HCT116 (cell line): ENCODE measurements at regions not wholly inside any gene's neighbourhood (a gene's known extent, or its start where the extent isn't known, plus 50 kb on each side); places are given as distances from the start of the nearest gene placed in this dataset.

ENCODE experiments used
- ATAC-seq: fragments of 200-7000 bp; cut with Tn5 transposase; 2 replicates; pipeline ENCODE4 v1.9.1; 2020; ENCODE audit warnings: mild to moderate bottlenecking, moderate library complexity
- BruUV-seq: library from RNA; stranded (reverse); fragments of 400-500 nt; replicated peaks from 2 replicates; lab custom pipeline; 2021; lab: Mats Ljungman, UMichigan
- CTCF ChIA-PET: fragments of 300-600 bp; sonication (Branson Sonifier 250); formaldehyde crosslinking; loops from one replicate; lab custom pipeline; 2021; ENCODE audit warnings: antibody characterized with exemption; lab: Charles Lee
- POLR2A ChIA-PET: fragments of 300-600, 350-600 bp; sonication (Branson Sonifier 250); formaldehyde crosslinking; loops from one replicate; lab custom pipeline; 2021; ENCODE audit warnings: antibody characterized with exemption; lab: Charles Lee
- RAD21 ChIA-PET, 2 experiments: fragments of 300-600 bp; sonication (Branson Sonifier 250); formaldehyde crosslinking; loops; one replicate each; lab custom pipeline; 2023; ENCODE audit warnings: low total read pairs in 2 of 2; ENCODE audit not compliant: uncharacterized antibody in 2 of 2, unreplicated experiment in 2 of 2, low non-redundant PET in 1 of 2; lab: Charles Lee
- DNase-seq: peaks from one replicate; pipeline ENCODE4 v3.0.0-alpha.2; 2010; ENCODE audit warnings: low read depth, low spot score
- H2AFZ ChIP-seq: fragments of 200-600 bp; shearing (Covaris generic), sonication (generic); 2 replicates; pipeline ENCODE4 v1.6.1; 2017; ENCODE audit warnings: low read depth, mixed run types, mixed read lengths, antibody characterized with exemption, low read length; ENCODE audit not compliant: poor library complexity, severe bottlenecking
- H3K27ac ChIP-seq: 2 replicates; pipeline ENCODE4 v1.5.1; 2012; ENCODE audit warnings: low read depth, low read length
- H3K27me3 ChIP-seq: fragments of 200-600 bp; sonication (generic); 2 replicates; pipeline ENCODE4 v1.6.1; 2016; ENCODE audit warnings: mixed run types, low read length, mixed read lengths; ENCODE audit not compliant: insufficient read depth
- H3K36me3 ChIP-seq, 2 experiments: fragments of 200-500 bp in 1 of 2; fragments of 200-600 bp in 1 of 2; sonication (Bioruptor generic) in 1 of 2; sonication (generic) in 1 of 2; 2 replicates each; pipeline versions ENCODE4 v1.5.1 to v1.6.1; 2014 to 2016; ENCODE audit warnings: low read length in 2 of 2, inconsistent platforms in 1 of 2, mixed read lengths in 1 of 2, mixed run types in 1 of 2; ENCODE audit not compliant: insufficient read depth in 2 of 2, control insufficient read depth in 1 of 2
- H3K4me1 ChIP-seq, 2 experiments: fragments of 200-600 bp in 1 of 2; sonication (generic) in 1 of 2; 2 replicates each; pipeline versions ENCODE4 v1.5.1 to v1.6.1; 2012 to 2017; ENCODE audit warnings: low read length in 2 of 2, inconsistent platforms in 1 of 2, mild to moderate bottlenecking in 1 of 2, mixed read lengths in 1 of 2, mixed run types in 1 of 2, moderate library complexity in 1 of 2; ENCODE audit not compliant: insufficient read depth in 2 of 2, control insufficient read depth in 1 of 2
- H3K4me2 ChIP-seq: fragments of 200-600 bp; sonication (generic); 2 replicates; pipeline ENCODE4 v1.6.1; 2017; ENCODE audit warnings: mixed run types, low read length, mixed read lengths
- H3K4me3 ChIP-seq, 2 experiments: fragments of 200-600 bp in 1 of 2; sonication (generic) in 1 of 2; replicated peaks in 1 of 2; 2 replicates each; pipeline ENCODE4 v1.5.1; 2011 to 2016; ENCODE audit warnings: low read length in 2 of 2, control low read depth in 1 of 2, low read depth in 1 of 2, mild to moderate bottlenecking in 1 of 2, mixed read lengths in 1 of 2, mixed run types in 1 of 2
- H3K79me2 ChIP-seq: fragments of 200-600 bp; sonication (generic); 2 replicates; pipeline ENCODE4 v1.6.1; 2017; ENCODE audit warnings: mild to moderate bottlenecking, mixed run types, low read length, moderate library complexity, mixed read lengths; ENCODE audit not compliant: insufficient read depth
- H3K9ac ChIP-seq: fragments of 200-600 bp; sonication (generic); 2 replicates; pipeline ENCODE4 v1.6.1; 2016; ENCODE audit warnings: low read length, mixed read lengths
- H3K9me2 ChIP-seq: fragments of 200-600 bp; sonication (generic), shearing (Covaris generic); 2 replicates; pipeline ENCODE4 v1.6.1; 2017; ENCODE audit warnings: mixed run types, mild to moderate bottlenecking, moderate library complexity; ENCODE audit not compliant: insufficient read depth
- H3K9me3 ChIP-seq, 2 experiments: fragments of 200-500 bp in 1 of 2; fragments of 200-600 bp in 1 of 2; sonication (Bioruptor generic) in 1 of 2; sonication (generic) in 1 of 2; 2 replicates each; pipeline ENCODE4 v1.6.1; 2014 to 2017; ENCODE audit warnings: low read length in 2 of 2, mixed read lengths in 2 of 2, inconsistent platforms in 1 of 2, low read depth in 1 of 2, mild to moderate bottlenecking in 1 of 2, mixed run types in 1 of 2, moderate library complexity in 1 of 2; ENCODE audit not compliant: control insufficient read depth in 1 of 2, insufficient read depth in 1 of 2
- H4K20me1 ChIP-seq: fragments of 200-600 bp; sonication (generic), shearing (Covaris generic); 2 replicates; pipeline ENCODE4 v1.6.1; 2017; ENCODE audit warnings: mixed run types, mild to moderate bottlenecking, moderate library complexity; ENCODE audit not compliant: insufficient read depth
- CEBPB ChIP-seq: IDR thresholded peaks from 2 replicates; pipeline ENCODE4 v1.6.1; 2012; ENCODE audit warnings: low read depth
- EZH2 ChIP-seq: fragments of 200-600 bp; sonication (generic); IDR thresholded peaks from 2 replicates; pipeline ENCODE4 v1.6.1; 2017; ENCODE audit warnings: antibody characterized with exemption, mixed run types
- EZH2phosphoT487 ChIP-seq: fragments of 200-600 bp; IDR thresholded peaks from 2 replicates; pipeline ENCODE4 v1.6.1; 2018; ENCODE audit warnings: antibody characterized with exemption, borderline replicate concordance
- JUND ChIP-seq: IDR thresholded peaks from 2 replicates; pipeline ENCODE4 v1.6.1; 2012
- RAD21 ChIP-seq: IDR thresholded peaks from 2 replicates; pipeline ENCODE4 v1.6.1; 2012; ENCODE audit warnings: low read depth, mild to moderate bottlenecking
- SP1 ChIP-seq: IDR thresholded peaks from 2 replicates; pipeline ENCODE4 v1.6.1; 2012; ENCODE audit warnings: low read depth
- SRF ChIP-seq: IDR thresholded peaks from 2 replicates; pipeline ENCODE4 v1.6.1; 2012; ENCODE audit warnings: low read depth
- ZFX ChIP-seq: fragments of 450-650 bp; IDR thresholded peaks from 2 replicates; pipeline ENCODE4 v1.6.1; 2017
- ZNF274 ChIP-seq: fragments of 200-500 bp; sonication (Bioruptor generic); IDR thresholded peaks from 2 replicates; pipeline ENCODE4 v1.6.1; 2014; ENCODE audit warnings: mild to moderate bottlenecking, low read depth, low read length, inconsistent platforms
- intact Hi-C: fragments of 100-400 bp; cut with micrococcal nuclease; formaldehyde crosslinking; loops from 2 replicates; pipeline ENCODE4 v1.10.0; 2022
- TF ChIP-seq, protein P1 (sequence below): IDR thresholded peaks from 2 replicates; pipeline ENCODE4 v1.6.1; 2011; ENCODE audit warnings: mild to moderate bottlenecking, low read length, moderate library complexity; ENCODE audit not compliant: insufficient replicate concordance; ENCODE audit errors: extremely low read depth
- TF ChIP-seq, protein P2 (sequence below): IDR thresholded peaks from 2 replicates; pipeline ENCODE4 v1.6.1; 2012
- TF ChIP-seq, protein P3 (sequence below): IDR thresholded peaks from 2 replicates; pipeline ENCODE4 v1.6.1; 2012; ENCODE audit warnings: low read depth

DNA sequence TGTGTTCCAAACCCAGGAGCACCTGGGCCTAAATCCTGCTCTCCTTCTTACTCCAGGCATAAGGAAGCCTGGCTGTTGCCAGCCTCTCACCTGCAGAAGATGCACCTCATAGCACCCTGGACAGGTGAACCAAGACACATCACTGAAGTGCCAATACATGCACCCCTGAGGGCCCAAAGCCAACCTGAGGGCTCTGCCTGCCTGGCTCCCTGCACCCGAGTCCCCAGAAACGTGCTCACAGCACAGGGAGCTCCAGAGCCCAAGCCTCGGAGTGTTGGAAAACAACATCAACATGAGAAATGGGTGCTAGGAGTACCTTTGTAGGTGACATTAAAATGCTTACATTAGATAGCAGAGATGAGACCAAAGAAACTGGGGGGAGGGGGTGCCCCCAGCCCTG lies 96.3 kb upstream of the RAB6C start:
- DNase-seq (no peak), ATAC-seq (no peak)
- POLR2A ChIA-PET = no interaction called here
- Histone ChIP-seq H3K27ac (no peak overlapping the region), H3K27me3 (no peaks in the 10 kb centered on the region; the same call in 1 of the 2 replicates), H3K79me2 (no peaks in the 10 kb centered on the region), H4K20me1 (no peaks in the 10 kb centered on the region), H3K4me2 (no peak overlapping the region), H2AFZ (no peak overlapping the region), H3K4me1 (no peaks in the 10 kb centered on the region), H3K36me3 (no peaks in the 10 kb centered on the region), H3K4me3 (no peak overlapping the region), H3K9me3 (no peaks in the 10 kb centered on the region), H3K9ac (no peak overlapping the region), H3K9me2 (no peaks in the 10 kb centered on the region)
- RAD21 ChIA-PET = no interaction called here
- intact Hi-C loops = no loop called here
- BruUV-seq = no TSS peak
- TF ChIP-seq, protein P1, sequence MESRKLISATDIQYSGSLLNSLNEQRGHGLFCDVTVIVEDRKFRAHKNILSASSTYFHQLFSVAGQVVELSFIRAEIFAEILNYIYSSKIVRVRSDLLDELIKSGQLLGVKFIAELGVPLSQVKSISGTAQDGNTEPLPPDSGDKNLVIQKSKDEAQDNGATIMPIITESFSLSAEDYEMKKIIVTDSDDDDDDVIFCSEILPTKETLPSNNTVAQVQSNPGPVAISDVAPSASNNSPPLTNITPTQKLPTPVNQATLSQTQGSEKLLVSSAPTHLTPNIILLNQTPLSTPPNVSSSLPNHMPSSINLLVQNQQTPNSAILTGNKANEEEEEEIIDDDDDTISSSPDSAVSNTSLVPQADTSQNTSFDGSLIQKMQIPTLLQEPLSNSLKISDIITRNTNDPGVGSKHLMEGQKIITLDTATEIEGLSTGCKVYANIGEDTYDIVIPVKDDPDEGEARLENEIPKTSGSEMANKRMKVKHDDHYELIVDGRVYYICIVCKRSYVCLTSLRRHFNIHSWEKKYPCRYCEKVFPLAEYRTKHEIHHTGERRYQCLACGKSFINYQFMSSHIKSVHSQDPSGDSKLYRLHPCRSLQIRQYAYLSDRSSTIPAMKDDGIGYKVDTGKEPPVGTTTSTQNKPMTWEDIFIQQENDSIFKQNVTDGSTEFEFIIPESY = no peak
- no peak for TF ChIP-seq ZNF274
- TF ChIP-seq SRF = no peak
- TF ChIP-seq, protein P2, sequence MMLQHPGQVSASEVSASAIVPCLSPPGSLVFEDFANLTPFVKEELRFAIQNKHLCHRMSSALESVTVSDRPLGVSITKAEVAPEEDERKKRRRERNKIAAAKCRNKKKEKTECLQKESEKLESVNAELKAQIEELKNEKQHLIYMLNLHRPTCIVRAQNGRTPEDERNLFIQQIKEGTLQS = no peak
- no peak for TF ChIP-seq ZFX
- no peak for TF ChIP-seq RAD21
- no peak for TF ChIP-seq JUND
- TF ChIP-seq SP1 = no peak
- no peak for TF ChIP-seq CEBPB
- no peak for TF ChIP-seq EZH2
- TF ChIP-seq, protein P3, sequence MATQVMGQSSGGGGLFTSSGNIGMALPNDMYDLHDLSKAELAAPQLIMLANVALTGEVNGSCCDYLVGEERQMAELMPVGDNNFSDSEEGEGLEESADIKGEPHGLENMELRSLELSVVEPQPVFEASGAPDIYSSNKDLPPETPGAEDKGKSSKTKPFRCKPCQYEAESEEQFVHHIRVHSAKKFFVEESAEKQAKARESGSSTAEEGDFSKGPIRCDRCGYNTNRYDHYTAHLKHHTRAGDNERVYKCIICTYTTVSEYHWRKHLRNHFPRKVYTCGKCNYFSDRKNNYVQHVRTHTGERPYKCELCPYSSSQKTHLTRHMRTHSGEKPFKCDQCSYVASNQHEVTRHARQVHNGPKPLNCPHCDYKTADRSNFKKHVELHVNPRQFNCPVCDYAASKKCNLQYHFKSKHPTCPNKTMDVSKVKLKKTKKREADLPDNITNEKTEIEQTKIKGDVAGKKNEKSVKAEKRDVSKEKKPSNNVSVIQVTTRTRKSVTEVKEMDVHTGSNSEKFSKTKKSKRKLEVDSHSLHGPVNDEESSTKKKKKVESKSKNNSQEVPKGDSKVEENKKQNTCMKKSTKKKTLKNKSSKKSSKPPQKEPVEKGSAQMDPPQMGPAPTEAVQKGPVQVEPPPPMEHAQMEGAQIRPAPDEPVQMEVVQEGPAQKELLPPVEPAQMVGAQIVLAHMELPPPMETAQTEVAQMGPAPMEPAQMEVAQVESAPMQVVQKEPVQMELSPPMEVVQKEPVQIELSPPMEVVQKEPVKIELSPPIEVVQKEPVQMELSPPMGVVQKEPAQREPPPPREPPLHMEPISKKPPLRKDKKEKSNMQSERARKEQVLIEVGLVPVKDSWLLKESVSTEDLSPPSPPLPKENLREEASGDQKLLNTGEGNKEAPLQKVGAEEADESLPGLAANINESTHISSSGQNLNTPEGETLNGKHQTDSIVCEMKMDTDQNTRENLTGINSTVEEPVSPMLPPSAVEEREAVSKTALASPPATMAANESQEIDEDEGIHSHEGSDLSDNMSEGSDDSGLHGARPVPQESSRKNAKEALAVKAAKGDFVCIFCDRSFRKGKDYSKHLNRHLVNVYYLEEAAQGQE = no peak
- no peak for TF ChIP-seq EZH2phosphoT487
- CTCF ChIA-PET = no interaction called here
